HCT116 (cell line): ENCODE measurements at regions not wholly inside any gene's neighbourhood (a gene's known extent, or its start where the extent isn't known, plus 50 kb on each side); places are given as distances from the start of the nearest gene placed in this dataset.

Experiments
- ATAC-seq: fragments of 200-7000 bp; cut with Tn5 transposase; 2 replicates; pipeline ENCODE4 v1.9.1; 2020; ENCODE audit warnings: mild to moderate bottlenecking, moderate library complexity
- BruUV-seq: library from RNA; stranded (reverse); fragments of 400-500 nt; replicated peaks from 2 replicates; lab custom pipeline; 2021; lab: Mats Ljungman, UMichigan
- CTCF ChIA-PET: fragments of 300-600 bp; sonication (Branson Sonifier 250); formaldehyde crosslinking; loops from one replicate; lab custom pipeline; 2021; ENCODE audit warnings: antibody characterized with exemption; lab: Charles Lee
- POLR2A ChIA-PET: fragments of 300-600, 350-600 bp; sonication (Branson Sonifier 250); formaldehyde crosslinking; loops from one replicate; lab custom pipeline; 2021; ENCODE audit warnings: antibody characterized with exemption; lab: Charles Lee
- RAD21 ChIA-PET, 2 experiments: fragments of 300-600 bp; sonication (Branson Sonifier 250); formaldehyde crosslinking; loops; one replicate each; lab custom pipeline; 2023; ENCODE audit warnings: low total read pairs in 2 of 2; ENCODE audit not compliant: uncharacterized antibody in 2 of 2, unreplicated experiment in 2 of 2, low non-redundant PET in 1 of 2; lab: Charles Lee
- DNase-seq: peaks from one replicate; pipeline ENCODE4 v3.0.0-alpha.2; 2010; ENCODE audit warnings: low read depth, low spot score
- H2AFZ ChIP-seq: fragments of 200-600 bp; shearing (Covaris generic), sonication (generic); 2 replicates; pipeline ENCODE4 v1.6.1; 2017; ENCODE audit warnings: low read depth, mixed run types, mixed read lengths, antibody characterized with exemption, low read length; ENCODE audit not compliant: poor library complexity, severe bottlenecking
- H3K27ac ChIP-seq: 2 replicates; pipeline ENCODE4 v1.5.1; 2012; ENCODE audit warnings: low read depth, low read length
- H3K27me3 ChIP-seq: fragments of 200-600 bp; sonication (generic); 2 replicates; pipeline ENCODE4 v1.6.1; 2016; ENCODE audit warnings: mixed run types, low read length, mixed read lengths; ENCODE audit not compliant: insufficient read depth
- H3K36me3 ChIP-seq, 2 experiments: fragments of 200-500 bp in 1 of 2; fragments of 200-600 bp in 1 of 2; sonication (Bioruptor generic) in 1 of 2; sonication (generic) in 1 of 2; 2 replicates each; pipeline versions ENCODE4 v1.5.1 to v1.6.1; 2014 to 2016; ENCODE audit warnings: low read length in 2 of 2, inconsistent platforms in 1 of 2, mixed read lengths in 1 of 2, mixed run types in 1 of 2; ENCODE audit not compliant: insufficient read depth in 2 of 2, control insufficient read depth in 1 of 2
- H3K4me1 ChIP-seq, 2 experiments: fragments of 200-600 bp in 1 of 2; sonication (generic) in 1 of 2; 2 replicates each; pipeline versions ENCODE4 v1.5.1 to v1.6.1; 2012 to 2017; ENCODE audit warnings: low read length in 2 of 2, inconsistent platforms in 1 of 2, mild to moderate bottlenecking in 1 of 2, mixed read lengths in 1 of 2, mixed run types in 1 of 2, moderate library complexity in 1 of 2; ENCODE audit not compliant: insufficient read depth in 2 of 2, control insufficient read depth in 1 of 2
- H3K4me2 ChIP-seq: fragments of 200-600 bp; sonication (generic); 2 replicates; pipeline ENCODE4 v1.6.1; 2017; ENCODE audit warnings: mixed run types, low read length, mixed read lengths
- H3K4me3 ChIP-seq, 2 experiments: fragments of 200-600 bp in 1 of 2; sonication (generic) in 1 of 2; replicated peaks in 1 of 2; 2 replicates each; pipeline ENCODE4 v1.5.1; 2011 to 2016; ENCODE audit warnings: low read length in 2 of 2, control low read depth in 1 of 2, low read depth in 1 of 2, mild to moderate bottlenecking in 1 of 2, mixed read lengths in 1 of 2, mixed run types in 1 of 2
- H3K79me2 ChIP-seq: fragments of 200-600 bp; sonication (generic); 2 replicates; pipeline ENCODE4 v1.6.1; 2017; ENCODE audit warnings: mild to moderate bottlenecking, mixed run types, low read length, moderate library complexity, mixed read lengths; ENCODE audit not compliant: insufficient read depth
- H3K9ac ChIP-seq: fragments of 200-600 bp; sonication (generic); 2 replicates; pipeline ENCODE4 v1.6.1; 2016; ENCODE audit warnings: low read length, mixed read lengths
- H3K9me2 ChIP-seq: fragments of 200-600 bp; sonication (generic), shearing (Covaris generic); 2 replicates; pipeline ENCODE4 v1.6.1; 2017; ENCODE audit warnings: mixed run types, mild to moderate bottlenecking, moderate library complexity; ENCODE audit not compliant: insufficient read depth
- H3K9me3 ChIP-seq, 2 experiments: fragments of 200-500 bp in 1 of 2; fragments of 200-600 bp in 1 of 2; sonication (Bioruptor generic) in 1 of 2; sonication (generic) in 1 of 2; 2 replicates each; pipeline ENCODE4 v1.6.1; 2014 to 2017; ENCODE audit warnings: low read length in 2 of 2, mixed read lengths in 2 of 2, inconsistent platforms in 1 of 2, low read depth in 1 of 2, mild to moderate bottlenecking in 1 of 2, mixed run types in 1 of 2, moderate library complexity in 1 of 2; ENCODE audit not compliant: control insufficient read depth in 1 of 2, insufficient read depth in 1 of 2
- H4K20me1 ChIP-seq: fragments of 200-600 bp; sonication (generic), shearing (Covaris generic); 2 replicates; pipeline ENCODE4 v1.6.1; 2017; ENCODE audit warnings: mixed run types, mild to moderate bottlenecking, moderate library complexity; ENCODE audit not compliant: insufficient read depth
- CBX3 ChIP-seq: IDR thresholded peaks from 2 replicates; pipeline ENCODE4 v1.6.1; 2012; ENCODE audit warnings: low read depth
- EGR1 ChIP-seq: IDR thresholded peaks from 2 replicates; pipeline ENCODE4 v1.6.1; 2012; ENCODE audit warnings: low read depth
- ELF1 ChIP-seq: IDR thresholded peaks from 2 replicates; pipeline ENCODE4 v1.6.1; 2012; ENCODE audit warnings: low read depth, borderline replicate concordance
- JUND ChIP-seq: IDR thresholded peaks from 2 replicates; pipeline ENCODE4 v1.6.1; 2012
- POLR2AphosphoS5 ChIP-seq: IDR thresholded peaks from 2 replicates; pipeline ENCODE4 v1.6.1; 2011; ENCODE audit warnings: mild to moderate bottlenecking, low read depth, low read length, moderate library complexity
- RAD21 ChIP-seq: IDR thresholded peaks from 2 replicates; pipeline ENCODE4 v1.6.1; 2012; ENCODE audit warnings: low read depth, mild to moderate bottlenecking
- REST ChIP-seq: IDR thresholded peaks from 2 replicates; pipeline ENCODE4 v1.6.1; 2012; ENCODE audit warnings: low read depth
- SIN3A ChIP-seq: IDR thresholded peaks from 2 replicates; pipeline ENCODE4 v1.6.1; 2012; ENCODE audit warnings: low read depth
- SP1 ChIP-seq: IDR thresholded peaks from 2 replicates; pipeline ENCODE4 v1.6.1; 2012; ENCODE audit warnings: low read depth
- SRF ChIP-seq: IDR thresholded peaks from 2 replicates; pipeline ENCODE4 v1.6.1; 2012; ENCODE audit warnings: low read depth
- YY1 ChIP-seq: IDR thresholded peaks from 2 replicates; pipeline ENCODE4 v1.6.1; 2011; ENCODE audit warnings: low read length, low read depth, moderate library complexity, mild to moderate bottlenecking; ENCODE audit not compliant: insufficient replicate concordance; ENCODE audit errors: extremely low read depth
- ZNF274 ChIP-seq: fragments of 200-500 bp; sonication (Bioruptor generic); IDR thresholded peaks from 2 replicates; pipeline ENCODE4 v1.6.1; 2014; ENCODE audit warnings: mild to moderate bottlenecking, low read depth, low read length, inconsistent platforms
- intact Hi-C: fragments of 100-400 bp; cut with micrococcal nuclease; formaldehyde crosslinking; loops from 2 replicates; pipeline ENCODE4 v1.10.0; 2022
- TF ChIP-seq, protein P1 (sequence below): IDR thresholded peaks from 2 replicates; pipeline ENCODE4 v1.6.1; 2011; ENCODE audit warnings: mild to moderate bottlenecking, low read length, moderate library complexity; ENCODE audit not compliant: insufficient replicate concordance; ENCODE audit errors: extremely low read depth

DNA sequence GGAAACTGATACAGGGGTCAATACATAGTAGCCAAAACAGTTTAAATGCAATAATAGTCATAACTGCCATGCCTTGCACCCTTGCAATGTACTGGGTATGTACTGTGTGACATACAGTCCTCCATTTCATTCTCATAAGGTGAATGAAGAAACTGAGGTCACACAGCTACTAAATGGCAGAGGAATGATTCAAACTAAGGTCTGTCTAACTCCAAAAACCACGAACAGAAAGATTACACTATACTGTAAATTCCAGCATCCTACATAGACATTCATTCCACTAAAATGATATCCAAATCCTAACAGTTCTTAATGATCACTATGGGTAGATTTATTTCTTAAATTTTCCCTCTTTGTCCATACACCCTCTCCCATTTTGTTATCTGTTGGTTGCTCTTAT lies 238.1 kb upstream of the SERP2 start:
- DNase-seq (no peak), ATAC-seq (no peak)
- ChIA-PET RAD21 (no interaction called here), POLR2A (no interaction called here), CTCF (no interaction called here)
- H3K27me3 ChIP-seq = no peaks in the 10 kb centered on the region
- no peaks in the 10 kb centered on the region for H4K20me1 ChIP-seq
- H3K9me2 ChIP-seq = no peaks in the 10 kb centered on the region
- H2AFZ ChIP-seq = no peak overlapping the region
- TF ChIP-seq CBX3 (no peak), POLR2AphosphoS5 (no peak), ELF1 (no peak), REST (no peak), ZNF274 (no peak), EGR1 (no peak), RAD21 (no peak), SP1 (no peak), SRF (no peak), SIN3A (no peak), JUND (no peak), YY1 (no peak)
- TF ChIP-seq, protein P1, sequence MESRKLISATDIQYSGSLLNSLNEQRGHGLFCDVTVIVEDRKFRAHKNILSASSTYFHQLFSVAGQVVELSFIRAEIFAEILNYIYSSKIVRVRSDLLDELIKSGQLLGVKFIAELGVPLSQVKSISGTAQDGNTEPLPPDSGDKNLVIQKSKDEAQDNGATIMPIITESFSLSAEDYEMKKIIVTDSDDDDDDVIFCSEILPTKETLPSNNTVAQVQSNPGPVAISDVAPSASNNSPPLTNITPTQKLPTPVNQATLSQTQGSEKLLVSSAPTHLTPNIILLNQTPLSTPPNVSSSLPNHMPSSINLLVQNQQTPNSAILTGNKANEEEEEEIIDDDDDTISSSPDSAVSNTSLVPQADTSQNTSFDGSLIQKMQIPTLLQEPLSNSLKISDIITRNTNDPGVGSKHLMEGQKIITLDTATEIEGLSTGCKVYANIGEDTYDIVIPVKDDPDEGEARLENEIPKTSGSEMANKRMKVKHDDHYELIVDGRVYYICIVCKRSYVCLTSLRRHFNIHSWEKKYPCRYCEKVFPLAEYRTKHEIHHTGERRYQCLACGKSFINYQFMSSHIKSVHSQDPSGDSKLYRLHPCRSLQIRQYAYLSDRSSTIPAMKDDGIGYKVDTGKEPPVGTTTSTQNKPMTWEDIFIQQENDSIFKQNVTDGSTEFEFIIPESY = no peak
- no TSS peak for BruUV-seq
- no peak overlapping the region for H3K4me2 ChIP-seq
- peaks cover 5 to 23% of the 10 kb centered on the region in 2 experiments; a peak in 3 of 4 replicates for H3K4me1 ChIP-seq
- no peak overlapping the region for H3K27ac ChIP-seq
- no peaks in the 10 kb centered on the region for H3K36me3 ChIP-seq
- H3K79me2 ChIP-seq = no peaks in the 10 kb centered on the region
- intact Hi-C loops = no loop called here
- no peak overlapping the region for H3K4me3 ChIP-seq
- H3K9ac ChIP-seq = no peak overlapping the region
- no peaks in the 10 kb centered on the region for H3K9me3 ChIP-seq
